B cell (primary cell): ENCODE measurements at regions not wholly inside any gene's neighbourhood (a gene's known extent, or its start where the extent isn't known, plus 50 kb on each side); places are given as distances from the start of the nearest gene placed in this dataset.

Source experiments
- ATAC-seq: fragments of 200-7000 bp; cut with Tn5 transposase; one replicate; pipeline ENCODE4 v1.10.0; 2021; ENCODE audit warnings: low read depth, mild to moderate bottlenecking, moderate number of reproducible peaks, moderate library complexity
- CTCF ChIA-PET: fragments of 350-600 bp; sonication (Branson Sonifier 250); formaldehyde crosslinking; loops from one replicate; lab custom pipeline; 2021; ENCODE audit warnings: antibody characterized with exemption, inconsistent platforms; lab: Charles Lee
- POLR2A ChIA-PET: fragments of 350-600 bp; sonication (Branson Sonifier 250); formaldehyde crosslinking; loops from one replicate; lab custom pipeline; 2021; ENCODE audit warnings: antibody characterized with exemption; lab: Charles Lee
- DNase-seq: peaks from one replicate; pipeline ENCODE4 v3.0.0; 2013
- H2AFZ ChIP-seq: 2 replicates; pipeline ENCODE4 v1.6.1; 2012; ENCODE audit warnings: mild to moderate bottlenecking, low read depth, low read length; ENCODE audit not compliant: insufficient read depth, poor library complexity, severe bottlenecking
- H3K27ac ChIP-seq, 2 donors: 1 replicate in 1 of 2; 2 replicates in 1 of 2; pipeline ENCODE4 v1.5.1; 2012 to 2013; ENCODE audit warnings: low read length in 2 of 2, mild to moderate bottlenecking in 2 of 2, moderate library complexity in 1 of 2
- H3K27me3 ChIP-seq, 4 experiments: fragments of 200-600 bp in 1 of 4; sonication (generic) in 1 of 4; replicated peaks in 1 of 4; 1 replicate in 2 of 4; 2 replicates in 2 of 4; pipeline versions ENCODE4 v1.6.1 to v1.7.0; 2013 to 2016; ENCODE audit warnings: low read length in 3 of 4, mild to moderate bottlenecking in 2 of 4, mixed read lengths in 1 of 4, moderate library complexity in 1 of 4; ENCODE audit not compliant: insufficient read depth in 4 of 4, control insufficient read depth in 3 of 4; ENCODE audit errors: control extremely low read depth in 1 of 4
- H3K36me3 ChIP-seq, 2 experiments: replicated peaks in 1 of 2; 1 replicate in 1 of 2; 2 replicates in 1 of 2; pipeline versions ENCODE4 v1.6.1 to v1.7.1; 2013; ENCODE audit warnings: low read length in 1 of 2; ENCODE audit not compliant: insufficient read depth in 2 of 2, control insufficient read depth in 1 of 2; ENCODE audit errors: control extremely low read depth in 1 of 2, extremely low read depth in 1 of 2
- H3K4me1 ChIP-seq, 2 donors: fragments of 200-600 bp in 1 of 2; sonication (generic) in 1 of 2; 1 replicate in 1 of 2; 2 replicates in 1 of 2; pipeline versions ENCODE4 v1.5.1 to v1.6.1; 2013 to 2017; ENCODE audit warnings: low read length in 2 of 2; ENCODE audit not compliant: control insufficient read depth in 2 of 2, insufficient read depth in 2 of 2
- H3K4me2 ChIP-seq: replicated peaks from 2 replicates; pipeline ENCODE3; 2012; ENCODE audit warnings: mild to moderate bottlenecking, low read depth, low read length; ENCODE audit not compliant: poor library complexity, severe bottlenecking
- H3K4me3 ChIP-seq, 5 experiments: fragments of 200-600 bp in 1 of 5; sonication (generic) in 1 of 5; 1 replicate in 3 of 5; 2 replicates in 2 of 5; pipeline versions ENCODE4 v1.5.1 to v1.7.0; 2011 to 2016; ENCODE audit warnings: low read length in 4 of 5, mild to moderate bottlenecking in 4 of 5, low read depth in 2 of 5, control low read depth in 1 of 5, moderate library complexity in 1 of 5; ENCODE audit not compliant: insufficient read depth in 1 of 5; ENCODE audit errors: control extremely low read depth in 1 of 5, extremely low read depth in 1 of 5
- H3K79me2 ChIP-seq: fragments of 200-600 bp; sonication (generic); one replicate; pipeline ENCODE4 v1.6.0; 2016; ENCODE audit warnings: low read length; ENCODE audit not compliant: control insufficient read depth, insufficient read depth
- H3K9ac ChIP-seq: fragments of 200-600 bp; sonication (generic); 2 replicates; pipeline ENCODE4 v1.6.1; 2017; ENCODE audit warnings: mild to moderate bottlenecking, low read length, moderate library complexity
- H3K9me3 ChIP-seq, 3 donors: one replicate each; pipeline versions ENCODE4 v1.6.1 to v1.7.1; 2013; ENCODE audit warnings: low read length in 2 of 3; ENCODE audit not compliant: control insufficient read depth in 2 of 3, insufficient read depth in 1 of 3; ENCODE audit errors: control extremely low read depth in 1 of 3
- H4K20me1 ChIP-seq: 2 replicates; pipeline ENCODE4 v1.6.0; 2012; ENCODE audit warnings: mild to moderate bottlenecking, low read length; ENCODE audit not compliant: insufficient read depth, control insufficient read depth, poor library complexity, severe bottlenecking
- H3K27ac Mint-ChIP-seq: one replicate; pipeline ENCODE4 v1.8.0; 2021; ENCODE audit warnings: mixed read lengths
- H3K27me3 Mint-ChIP-seq: one replicate; pipeline ENCODE4 v1.8.0; 2021; ENCODE audit warnings: mixed read lengths
- H3K4me1 Mint-ChIP-seq: one replicate; pipeline ENCODE4 v1.8.0; 2021; ENCODE audit warnings: mixed read lengths
- H3K4me3 Mint-ChIP-seq: one replicate; pipeline ENCODE4 v1.8.0; 2021; ENCODE audit warnings: mixed read lengths
- H3K9me3 Mint-ChIP-seq: one replicate; pipeline ENCODE4 v1.8.0; 2022; ENCODE audit warnings: mixed read lengths; ENCODE audit not compliant: insufficient read depth
- CTCF ChIP-seq: fragments of 200-600 bp; IDR thresholded peaks from one replicate; pipeline ENCODE4 v1.8.0; 2022; ENCODE audit warnings: antibody characterized with exemption, mild to moderate bottlenecking
- EZH2 ChIP-seq: IDR thresholded peaks from 2 replicates; pipeline ENCODE4 v1.6.1; 2012; ENCODE audit warnings: borderline replicate concordance, low read depth, mild to moderate bottlenecking, moderate library complexity, low read length; ENCODE audit not compliant: insufficient read depth, poor library complexity, severe bottlenecking
- WGBS: methylation state at CpG from one replicate; pipeline ENCODE4 v1.1.5; 2013; ENCODE audit warnings: missing lambda C conversion rate; ENCODE audit not compliant: insufficient coverage; 5-methylcytosine and 5-hydroxymethylcytosine counted together
- intact Hi-C: fragments of 100-400 bp; cut with micrococcal nuclease; formaldehyde crosslinking; loops from one replicate; pipeline ENCODE4 v1.10.0; 2022

- Mint-ChIP-seq H3K27ac (no peak overlapping the region), H3K9me3 (no peaks in the 10 kb centered on the region), H3K4me3 (no peak overlapping the region), H3K27me3 (no peaks in the 10 kb centered on the region), H3K4me1 (no peaks in the 10 kb centered on the region)
- TF ChIP-seq CTCF (no peak), EZH2 (no peak)
- H3K9ac ChIP-seq, result no peak overlapping the region
- H3K27ac ChIP-seq, result no peak overlapping the region
- ATAC-seq, result no peak
- intact Hi-C loops, result no loop called here
- ChIA-PET POLR2A (no interaction called here), CTCF (no interaction called here)
- H4K20me1 ChIP-seq, result no peaks in the 10 kb centered on the region
- H3K27me3 ChIP-seq, result no peaks in the 10 kb centered on the region
- no peak for DNase-seq
- H3K4me1 ChIP-seq, result no peaks in the 10 kb centered on the region
- H3K79me2 ChIP-seq, result no peaks in the 10 kb centered on the region
- no peaks in the 10 kb centered on the region for H3K36me3 ChIP-seq
- no peak overlapping the region for H3K4me3 ChIP-seq
- H3K9me3 ChIP-seq, result peaks cover 0 to 4% (median 0%) of the 10 kb centered on the region in 3 donors
- no CpG with 5 or more reads among the region's 4 CpGs for WGBS
- H2AFZ ChIP-seq, result no peak overlapping the region
- H3K4me2 ChIP-seq, result no peak overlapping the region
Observed at GRCh38 chr16:76985392-76986045, 205.5 kb upstream of the MON1B start.

GRCh38 chr16:76988526-76988925 lies 202.5 kb upstream of the MON1B start:
- H3K4me1 ChIP-seq, result no peaks in the 10 kb centered on the region
- no peak overlapping the region for H3K27ac ChIP-seq
- no peak overlapping the region for H3K27ac Mint-ChIP-seq
- no peak overlapping the region for H2AFZ ChIP-seq
- H3K4me1 Mint-ChIP-seq, result no peaks in the 10 kb centered on the region
- WGBS, result 100% methylated on average over 1 of the region's 2 CpGs
- no peak for ATAC-seq
- DNase-seq, result no peak
- no peak overlapping the region for H3K4me3 Mint-ChIP-seq
- CTCF ChIA-PET, result no interaction called here
- POLR2A ChIA-PET, result no interaction called here
- no peak overlapping the region for H3K4me3 ChIP-seq
- no peaks in the 10 kb centered on the region for H3K36me3 ChIP-seq
- no peaks in the 10 kb centered on the region for H3K27me3 ChIP-seq
- H3K79me2 ChIP-seq, result no peaks in the 10 kb centered on the region
- intact Hi-C loops, result no loop called here
- H3K27me3 Mint-ChIP-seq, result no peaks in the 10 kb centered on the region
- H3K9ac ChIP-seq, result no peak overlapping the region
- H3K4me2 ChIP-seq, result no peak overlapping the region
- H3K9me3 ChIP-seq, result peaks cover 0 to 4% (median 0%) of the 10 kb centered on the region in 3 donors
- H3K9me3 Mint-ChIP-seq, result no peaks in the 10 kb centered on the region
- TF ChIP-seq CTCF (no peak), EZH2 (no peak)
- H4K20me1 ChIP-seq, result no peaks in the 10 kb centered on the region
